HG03442 (cell line): ENCODE measurements at regions not wholly inside any gene's neighbourhood (a gene's known extent, or its start where the extent isn't known, plus 50 kb on each side); places are given as distances from the start of the nearest gene placed in this dataset.

Experiments used
- ATAC-seq: cut with Tn5 transposase; IDR thresholded peaks from one replicate; pipeline ENCODE4 v1.9.1; 2021; ENCODE audit warnings: mild to moderate bottlenecking, moderate library complexity; ENCODE audit not compliant: unreplicated experiment

GRCh38 chr6:146886587-146887446 is 288.0 kb downstream of the ADGB start:
- no peak for ATAC-seq

- ATAC-seq = no peak
Measured at GRCh38 chr6:146887447-146888077, 288.8 kb downstream of the ADGB start.

GRCh38 chr6:146889303-146889702 is 290.5 kb downstream of the ADGB start:
- no peak for ATAC-seq

- no peak for ATAC-seq
Measured at GRCh38 chr6:146890172-146890571, 291.4 kb downstream of the ADGB start.

- no peak for ATAC-seq
Measured at GRCh38 chr6:146890644-146891434, 292.1 kb downstream of the ADGB start.

- no peak for ATAC-seq
Measured at GRCh38 chr6:146891615-146892265, 293.0 kb downstream of the ADGB start.

- ATAC-seq = no peak
Measured at GRCh38 chr6:146892283-146892612, 293.5 kb downstream of the ADGB start.

- no peak for ATAC-seq
Measured at GRCh38 chr6:146892613-146893401, 294.0 kb downstream of the ADGB start.

GRCh38 chr6:146893690-146894089 is 294.9 kb downstream of the ADGB start:
- ATAC-seq = no peak

GRCh38 chr6:146894624-146895023 is 295.9 kb downstream of the ADGB start:
- ATAC-seq = no peak

GRCh38 chr6:146895101-146895771 is 296.5 kb downstream of the ADGB start:
- ATAC-seq = no peak

- ATAC-seq = no peak
Measured at GRCh38 chr6:146895772-146896061, 296.9 kb downstream of the ADGB start.

- ATAC-seq = no peak
Measured at GRCh38 chr6:146896062-146896813, 297.5 kb downstream of the ADGB start.

- ATAC-seq = no peak
Measured at GRCh38 chr6:146896960-146897701, 298.4 kb downstream of the ADGB start.

GRCh38 chr6:146898069-146898887 is 299.5 kb downstream of the ADGB start:
- ATAC-seq = no peak

- ATAC-seq = no peak
Measured at GRCh38 chr6:146898888-146899227, 300.1 kb downstream of the ADGB start.

GRCh38 chr6:146901940-146902816 is 302.0 kb upstream of the STXBP5 start:
- no peak for ATAC-seq
